K562 (cell line): ENCODE measurements at regions not wholly inside any gene's neighbourhood (a gene's known extent, or its start where the extent isn't known, plus 50 kb on each side); places are given as distances from the start of the nearest gene placed in this dataset.

Experiments used
- ATAC-seq: fragments of 200-7000 bp; cut with Tn5 transposase; 3 replicates; pipeline ENCODE4 v1.9.1; 2020; ENCODE audit warnings: moderate library complexity
- BruUV-seq: library from RNA; stranded (reverse); fragments of 400-500 nt; replicated peaks from 2 replicates; lab custom pipeline; 2021; lab: Mats Ljungman, UMichigan
- CTCF ChIA-PET: fragments of 300-600 bp; formaldehyde crosslinking; extraction: SDS; loops from one replicate; lab custom pipeline; 2021; ENCODE audit warnings: low intra/inter-chr PET ratio; lab: Yijun Ruan, JAX
- POLR2A ChIA-PET: fragments of 300-600, 350-650 bp; sonication (Branson Sonifier 250); formaldehyde crosslinking; extraction: SDS; loops from one replicate; lab custom pipeline; 2021; ENCODE audit warnings: antibody characterized with exemption, inconsistent platforms; lab: Yijun Ruan, JAX
- DNase-seq, 4 experiments: peaks; one replicate each; pipeline versions ENCODE4 v3.0.0 to v3.0.0-alpha.2; 2011 to 2018; ENCODE audit warnings: low spot score in 3 of 4, mixed read lengths in 3 of 4; ENCODE audit errors: extremely low read depth in 1 of 4
- FAIRE-seq: peaks from 2 replicates; lab custom pipeline; 2011; peaks lifted over from hg19 to GRCh38; lab: Jason Lieb, UNC
- H2AFZ ChIP-seq: 2 replicates; pipeline ENCODE4 v1.6.0; 2011; ENCODE audit warnings: low read depth, low read length, control low read depth, inconsistent platforms
- H3K27ac ChIP-seq: fragments of 200-600 bp; 3 replicates; pipeline ENCODE4 v1.8.0; 2011; ENCODE audit warnings: low read depth, mild to moderate bottlenecking, control low read depth, inconsistent platforms, low read length, moderate library complexity, mixed read lengths; ENCODE audit errors: extremely low read depth
- H3K27me3 ChIP-seq, 2 experiments: fragments of 300-600 bp in 1 of 2; 2 replicates in 1 of 2; 3 replicates in 1 of 2; pipeline versions ENCODE4 v1.6.0 to v1.8.0; 2011; ENCODE audit warnings: inconsistent platforms in 2 of 2, low read length in 2 of 2, mild to moderate bottlenecking in 1 of 2, mixed read lengths in 1 of 2, moderate library complexity in 1 of 2; ENCODE audit not compliant: control insufficient read depth in 2 of 2, insufficient read depth in 2 of 2
- H3K36me3 ChIP-seq: fragments of 300-600 bp; 3 replicates; pipeline ENCODE4 v1.8.0; 2011; ENCODE audit warnings: mild to moderate bottlenecking, low read length, inconsistent platforms; ENCODE audit not compliant: control insufficient read depth, insufficient read depth
- H3K4me1 ChIP-seq, 2 experiments: fragments of 200-600 bp in 1 of 2; replicated peaks in 1 of 2; 2 replicates in 1 of 2; 3 replicates in 1 of 2; pipeline versions ENCODE4 v1.5.1 to v1.8.0; 2011; ENCODE audit warnings: inconsistent platforms in 2 of 2, low read length in 2 of 2, mild to moderate bottlenecking in 1 of 2, mixed read lengths in 1 of 2, moderate library complexity in 1 of 2; ENCODE audit not compliant: control insufficient read depth in 2 of 2, insufficient read depth in 2 of 2
- H3K4me2 ChIP-seq: 2 replicates; pipeline ENCODE4 v1.6.1; 2011; ENCODE audit warnings: low read length, control low read depth, inconsistent platforms, mixed read lengths; ENCODE audit not compliant: insufficient read depth
- H3K4me3 ChIP-seq: fragments of 200-600 bp; sonication (generic), shearing (Covaris generic); 2 replicates; pipeline ENCODE4 v1.5.1; 2016; ENCODE audit warnings: control low read depth, inconsistent platforms
- H3K79me2 ChIP-seq: fragments of 200-600 bp; 3 replicates; pipeline ENCODE4 v1.8.0; 2011; ENCODE audit warnings: low read length, inconsistent platforms; ENCODE audit not compliant: control insufficient read depth, insufficient read depth
- H3K9ac ChIP-seq, 2 experiments: 2 replicates each; pipeline versions ENCODE4 v1.6.0 to v1.6.1; 2011; ENCODE audit warnings: low read depth in 2 of 2, low read length in 2 of 2, control low read depth in 1 of 2, inconsistent platforms in 1 of 2, mild to moderate bottlenecking in 1 of 2, mixed read lengths in 1 of 2; ENCODE audit not compliant: insufficient read depth in 1 of 2
- H3K9me1 ChIP-seq: one replicate; pipeline ENCODE4 v1.6.0; 2011; ENCODE audit warnings: inconsistent platforms, mild to moderate bottlenecking, low read length, moderate library complexity; ENCODE audit not compliant: control insufficient read depth, insufficient read depth
- H3K9me3 ChIP-seq: replicated peaks from 2 replicates; pipeline ENCODE4 v1.5.1; 2011; ENCODE audit warnings: low read depth, low read length, inconsistent platforms; ENCODE audit not compliant: control insufficient read depth, insufficient read depth
- H4K20me1 ChIP-seq: replicated peaks from 2 replicates; pipeline ENCODE4 v1.6.1; 2011; ENCODE audit warnings: low read length, inconsistent platforms, mixed read lengths; ENCODE audit not compliant: control insufficient read depth, insufficient read depth
- FOXA3 ChIP-seq, 2 experiments: fragments of 450-650 bp in 1 of 2; sonication (generic) in 1 of 2; formaldehyde crosslinking; IDR thresholded peaks in 1 of 2; conservative IDR thresholded peaks in 1 of 2; 2 replicates each; pipeline versions ENCODE4 v1.4.0 to v1.8.0; 2020 to 2022; ENCODE audit warnings: mild to moderate bottlenecking in 2 of 2, missing genetic modification reagents in 1 of 2
- HNRNPLL ChIP-seq: fragments of 200-400 bp; formaldehyde crosslinking; IDR thresholded peaks from 2 replicates; pipeline ENCODE4 v1.6.1; 2017; ENCODE audit warnings: low read length, low read depth, mild to moderate bottlenecking; ENCODE audit not compliant: poor library complexity, severe bottlenecking
- RCOR1 ChIP-seq, 2 experiments: IDR thresholded peaks; 2 replicates each; pipeline ENCODE4 v1.6.1; 2012; ENCODE audit warnings: low read depth in 2 of 2, low read length in 2 of 2, borderline replicate concordance in 1 of 2, improper control_type of control experiment in 1 of 2
- SIRT6 ChIP-seq: IDR thresholded peaks from one replicate; pipeline ENCODE4 v1.6.1; 2012; ENCODE audit warnings: low read depth, mild to moderate bottlenecking, control low read depth, inconsistent platforms, low read length, moderate library complexity
- XRCC4 ChIP-seq: IDR thresholded peaks from one replicate; pipeline ENCODE4 v1.6.1; 2011; ENCODE audit not compliant: insufficient read depth, insufficient read length; ENCODE audit errors: extremely low read depth
- ZNF347 ChIP-seq: fragments of 450-650 bp; formaldehyde crosslinking; IDR thresholded peaks from 2 replicates; pipeline ENCODE4 v1.4.0; 2020; ENCODE audit warnings: low read depth, mild to moderate bottlenecking, moderate library complexity
- WGBS: fragments of 100-300 bp; shearing (Covaris generic); methylation state at CpG from one replicate; pipeline ENCODE4 v1.1.6; 2016; ENCODE audit warnings: low coverage, mixed read lengths; ENCODE audit not compliant: insufficient coverage; ENCODE audit errors: missing lambda C conversion rate; 5-methylcytosine and 5-hydroxymethylcytosine counted together
- in situ Hi-C: fragments of 300-500 bp; cut with MboI; formaldehyde crosslinking; loops from 4 replicates; pipeline ENCODE4 v1.15.0; 2018; ENCODE audit warnings: inconsistent platforms, mixed read lengths
- intact Hi-C: fragments of 100-400 bp; cut with micrococcal nuclease; formaldehyde crosslinking; loops from 2 replicates; pipeline ENCODE4 v1.14.2; 2022
- TF ChIP-seq, protein P1 (sequence below): fragments of 250-450 bp; sonication (Bioruptor Pico); IDR thresholded peaks from 2 replicates; pipeline ENCODE4 v1.4.0; 2020; ENCODE audit warnings: mild to moderate bottlenecking, moderate library complexity
- TF ChIP-seq, protein P2 (sequence below): IDR thresholded peaks from 3 replicates; pipeline ENCODE4 v1.6.1; 2011; ENCODE audit warnings: borderline replicate concordance, mild to moderate bottlenecking, moderate library complexity; ENCODE audit not compliant: insufficient read length; ENCODE audit errors: extremely low read depth
- TF ChIP-seq, protein P3 (sequence below), 2 experiments: fragments of 200-800 bp in 1 of 2; sonication (Bioruptor generic) in 1 of 2; sonication (generic) in 1 of 2; formaldehyde crosslinking in 1 of 2; IDR thresholded peaks in 1 of 2; conservative IDR thresholded peaks in 1 of 2; 2 replicates each; pipeline versions ENCODE4 v1.5.0 to v1.6.1; 2016 to 2020; ENCODE audit warnings: missing compliant biosample characterization in 1 of 2, missing genetic modification characterization in 1 of 2, missing genetic modification reagents in 1 of 2

DNA sequence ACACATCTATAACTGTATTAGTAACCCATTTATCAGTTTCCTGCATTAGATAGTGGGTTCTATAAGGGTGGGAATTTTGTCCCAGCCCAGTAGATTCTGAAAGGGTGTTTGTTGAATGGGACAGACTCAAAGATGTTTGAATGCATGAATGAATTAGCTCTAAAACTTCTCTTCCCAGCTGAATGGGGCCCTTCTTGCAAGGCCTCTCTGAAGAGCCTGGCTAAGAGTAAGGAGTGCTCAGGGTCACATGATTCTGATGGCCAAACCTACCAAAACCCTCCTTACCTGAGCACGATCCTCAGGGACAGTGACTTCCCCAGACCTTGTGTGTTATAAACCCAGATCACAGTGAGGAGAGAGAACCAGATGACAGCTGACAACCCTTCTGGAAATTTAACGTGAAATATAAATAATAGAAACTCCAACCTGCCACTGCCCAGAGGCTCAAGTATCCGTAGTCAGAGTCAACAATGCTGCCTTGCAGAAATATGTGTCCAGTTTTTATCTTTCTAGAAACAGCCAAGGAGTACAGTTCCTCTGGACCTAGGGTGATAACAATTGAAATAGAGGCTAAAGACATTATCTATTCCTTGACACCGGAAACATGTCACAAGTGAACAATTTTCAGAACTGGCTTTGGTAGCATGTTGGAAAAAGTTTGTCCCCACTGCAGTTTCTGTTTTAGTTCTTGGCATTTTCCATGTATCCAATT, 268.9 kb upstream of the MAF start:
- ChIA-PET CTCF (no interaction called here), POLR2A (interaction anchor here (0.6 to 1.2 kb wide), 5 partner anchors 10 to 42 kb away, joined by 3 to 9 read pairs (median 3); no protein-coding TSS in a partner anchor)
- Histone ChIP-seq H3K9me1 (no peaks in the 10 kb centered on the region), H3K4me1 (peaks cover 17 to 62% of the 10 kb centered on the region in 2 experiments), H3K4me3 (peak overlapping the region; percentile 0; the same call in 1 of the 2 replicates), H3K9me3 (peaks cover 21% of the 10 kb centered on the region), H2AFZ (peak overlapping the region; percentile 73), H3K4me2 (peak overlapping the region; percentile 68), H4K20me1 (no peaks in the 10 kb centered on the region), H3K9ac (peak overlapping the region in 1 of 2 experiments; percentile 51; a peak in 2 of 4 replicates), H3K36me3 (peaks cover 6% of the 10 kb centered on the region; the same call in 2 of the 3 replicates), H3K27ac (peak overlapping the region; percentile 83), H3K27me3 (no peaks in the 10 kb centered on the region), H3K79me2 (no peaks in the 10 kb centered on the region)
- FAIRE-seq (peak; percentile 92), ATAC-seq (peak; percentile 89), DNase-seq (peak in 2 of 4 experiments; percentile 71 to 82)
- intact Hi-C loops (loop anchor here (2.0 to 5.0 kb wide), 2 partner anchors 25 to 103 kb away; no protein-coding TSS in a partner anchor), in situ Hi-C loops (no loop called here)
- WGBS: 2% methylated on average over 4 of the region's 4 CpGs
- TSS peak; percentile 80 for BruUV-seq
- TF ChIP-seq, protein P1, sequence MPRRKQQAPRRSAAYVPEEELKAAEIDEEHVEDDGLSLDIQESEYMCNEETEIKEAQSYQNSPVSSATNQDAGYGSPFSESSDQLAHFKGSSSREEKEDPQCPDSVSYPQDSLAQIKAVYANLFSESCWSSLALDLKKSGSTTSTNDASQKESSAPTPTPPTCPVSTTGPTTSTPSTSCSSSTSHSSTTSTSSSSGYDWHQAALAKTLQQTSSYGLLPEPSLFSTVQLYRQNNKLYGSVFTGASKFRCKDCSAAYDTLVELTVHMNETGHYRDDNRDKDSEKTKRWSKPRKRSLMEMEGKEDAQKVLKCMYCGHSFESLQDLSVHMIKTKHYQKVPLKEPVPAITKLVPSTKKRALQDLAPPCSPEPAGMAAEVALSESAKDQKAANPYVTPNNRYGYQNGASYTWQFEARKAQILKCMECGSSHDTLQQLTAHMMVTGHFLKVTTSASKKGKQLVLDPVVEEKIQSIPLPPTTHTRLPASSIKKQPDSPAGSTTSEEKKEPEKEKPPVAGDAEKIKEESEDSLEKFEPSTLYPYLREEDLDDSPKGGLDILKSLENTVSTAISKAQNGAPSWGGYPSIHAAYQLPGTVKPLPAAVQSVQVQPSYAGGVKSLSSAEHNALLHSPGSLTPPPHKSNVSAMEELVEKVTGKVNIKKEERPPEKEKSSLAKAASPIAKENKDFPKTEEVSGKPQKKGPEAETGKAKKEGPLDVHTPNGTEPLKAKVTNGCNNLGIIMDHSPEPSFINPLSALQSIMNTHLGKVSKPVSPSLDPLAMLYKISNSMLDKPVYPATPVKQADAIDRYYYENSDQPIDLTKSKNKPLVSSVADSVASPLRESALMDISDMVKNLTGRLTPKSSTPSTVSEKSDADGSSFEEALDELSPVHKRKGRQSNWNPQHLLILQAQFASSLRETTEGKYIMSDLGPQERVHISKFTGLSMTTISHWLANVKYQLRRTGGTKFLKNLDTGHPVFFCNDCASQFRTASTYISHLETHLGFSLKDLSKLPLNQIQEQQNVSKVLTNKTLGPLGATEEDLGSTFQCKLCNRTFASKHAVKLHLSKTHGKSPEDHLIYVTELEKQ (CRISPR knock-in tag): peak; percentile 63
- no peak for TF ChIP-seq HNRNPLL
- TF ChIP-seq, protein P2, sequence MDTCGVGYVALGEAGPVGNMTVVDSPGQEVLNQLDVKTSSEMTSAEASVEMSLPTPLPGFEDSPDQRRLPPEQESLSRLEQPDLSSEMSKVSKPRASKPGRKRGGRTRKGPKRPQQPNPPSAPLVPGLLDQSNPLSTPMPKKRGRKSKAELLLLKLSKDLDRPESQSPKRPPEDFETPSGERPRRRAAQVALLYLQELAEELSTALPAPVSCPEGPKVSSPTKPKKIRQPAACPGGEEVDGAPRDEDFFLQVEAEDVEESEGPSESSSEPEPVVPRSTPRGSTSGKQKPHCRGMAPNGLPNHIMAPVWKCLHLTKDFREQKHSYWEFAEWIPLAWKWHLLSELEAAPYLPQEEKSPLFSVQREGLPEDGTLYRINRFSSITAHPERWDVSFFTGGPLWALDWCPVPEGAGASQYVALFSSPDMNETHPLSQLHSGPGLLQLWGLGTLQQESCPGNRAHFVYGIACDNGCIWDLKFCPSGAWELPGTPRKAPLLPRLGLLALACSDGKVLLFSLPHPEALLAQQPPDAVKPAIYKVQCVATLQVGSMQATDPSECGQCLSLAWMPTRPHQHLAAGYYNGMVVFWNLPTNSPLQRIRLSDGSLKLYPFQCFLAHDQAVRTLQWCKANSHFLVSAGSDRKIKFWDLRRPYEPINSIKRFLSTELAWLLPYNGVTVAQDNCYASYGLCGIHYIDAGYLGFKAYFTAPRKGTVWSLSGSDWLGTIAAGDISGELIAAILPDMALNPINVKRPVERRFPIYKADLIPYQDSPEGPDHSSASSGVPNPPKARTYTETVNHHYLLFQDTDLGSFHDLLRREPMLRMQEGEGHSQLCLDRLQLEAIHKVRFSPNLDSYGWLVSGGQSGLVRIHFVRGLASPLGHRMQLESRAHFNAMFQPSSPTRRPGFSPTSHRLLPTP: no peak
- TF ChIP-seq SIRT6: no peak
- no peak for TF ChIP-seq XRCC4
- TF ChIP-seq, protein P3, sequence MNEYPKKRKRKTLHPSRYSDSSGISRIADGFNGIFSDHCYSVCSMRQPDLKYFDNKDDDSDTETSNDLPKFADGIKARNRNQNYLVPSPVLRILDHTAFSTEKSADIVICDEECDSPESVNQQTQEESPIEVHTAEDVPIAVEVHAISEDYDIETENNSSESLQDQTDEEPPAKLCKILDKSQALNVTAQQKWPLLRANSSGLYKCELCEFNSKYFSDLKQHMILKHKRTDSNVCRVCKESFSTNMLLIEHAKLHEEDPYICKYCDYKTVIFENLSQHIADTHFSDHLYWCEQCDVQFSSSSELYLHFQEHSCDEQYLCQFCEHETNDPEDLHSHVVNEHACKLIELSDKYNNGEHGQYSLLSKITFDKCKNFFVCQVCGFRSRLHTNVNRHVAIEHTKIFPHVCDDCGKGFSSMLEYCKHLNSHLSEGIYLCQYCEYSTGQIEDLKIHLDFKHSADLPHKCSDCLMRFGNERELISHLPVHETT (CRISPR knock-in tag; conservative IDR thresholded peaks at IDR 0.05 in 1 of 2, IDR thresholded peaks at IDR 0.05 in 1 of 2): peak in 1 of 2 experiments; percentile 77; a peak in 2 of 4 replicates
- TF ChIP-seq RCOR1 (IDR thresholded peaks at IDR 0.05; ENCODE audit: borderline replicate concordance in 1 of 2, low read depth in 2 of 2, low read length in 2 of 2): peak in 1 of 2 experiments; percentile 93; a peak in 2 of 4 replicates
- TF ChIP-seq FOXA3 (CRISPR knock-in tag; conservative IDR thresholded peaks at IDR 0.05 in 1 of 2, IDR thresholded peaks at IDR 0.05 in 1 of 2): peak in 1 of 2 experiments; percentile 89; a peak in 2 of 4 replicates
- TF ChIP-seq ZNF347 (CRISPR knock-in tag): no peak
